ENCODE measurements at regions not wholly inside any gene's neighbourhood (a gene's known extent, or its start where the extent isn't known, plus 50 kb on each side); places are given as distances from the start of the nearest gene placed in this dataset.
A peak's percentile ranks its signal among the peaks of the same experiment; 100 is the strongest.

DNA sequence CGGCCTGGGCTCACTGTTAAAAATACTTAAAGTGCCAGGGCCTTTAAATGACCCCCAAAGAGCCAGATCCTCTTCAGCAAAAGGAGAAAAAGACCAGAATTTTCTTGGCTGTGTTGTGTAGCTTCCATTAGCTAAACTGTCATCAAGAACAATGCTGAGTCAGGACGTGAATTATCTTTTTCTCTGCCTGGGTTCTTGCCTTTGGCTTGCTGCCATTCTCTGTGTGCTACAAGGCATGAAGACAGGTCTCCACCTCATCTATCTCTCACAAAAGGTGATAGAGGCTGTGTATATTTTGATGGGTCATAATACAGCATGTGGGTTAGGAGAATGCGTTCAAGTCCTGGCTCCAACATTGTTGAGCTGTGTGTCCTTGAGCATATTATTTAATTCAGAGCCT is 52.4 kb upstream of the SELENOK start:
- TF ChIP-seq, protein P1, sequence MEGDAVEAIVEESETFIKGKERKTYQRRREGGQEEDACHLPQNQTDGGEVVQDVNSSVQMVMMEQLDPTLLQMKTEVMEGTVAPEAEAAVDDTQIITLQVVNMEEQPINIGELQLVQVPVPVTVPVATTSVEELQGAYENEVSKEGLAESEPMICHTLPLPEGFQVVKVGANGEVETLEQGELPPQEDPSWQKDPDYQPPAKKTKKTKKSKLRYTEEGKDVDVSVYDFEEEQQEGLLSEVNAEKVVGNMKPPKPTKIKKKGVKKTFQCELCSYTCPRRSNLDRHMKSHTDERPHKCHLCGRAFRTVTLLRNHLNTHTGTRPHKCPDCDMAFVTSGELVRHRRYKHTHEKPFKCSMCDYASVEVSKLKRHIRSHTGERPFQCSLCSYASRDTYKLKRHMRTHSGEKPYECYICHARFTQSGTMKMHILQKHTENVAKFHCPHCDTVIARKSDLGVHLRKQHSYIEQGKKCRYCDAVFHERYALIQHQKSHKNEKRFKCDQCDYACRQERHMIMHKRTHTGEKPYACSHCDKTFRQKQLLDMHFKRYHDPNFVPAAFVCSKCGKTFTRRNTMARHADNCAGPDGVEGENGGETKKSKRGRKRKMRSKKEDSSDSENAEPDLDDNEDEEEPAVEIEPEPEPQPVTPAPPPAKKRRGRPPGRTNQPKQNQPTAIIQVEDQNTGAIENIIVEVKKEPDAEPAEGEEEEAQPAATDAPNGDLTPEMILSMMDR (IDR thresholded peaks at IDR 0.05; ENCODE audit: low read length, missing control alignments): no peak
- no peak overlapping the region for H3K4me3 ChIP-seq (replicated peaks; ENCODE audit: low read depth, low read length)
- DNase-seq (ENCODE audit: low read depth): peak; percentile 18

DNA sequence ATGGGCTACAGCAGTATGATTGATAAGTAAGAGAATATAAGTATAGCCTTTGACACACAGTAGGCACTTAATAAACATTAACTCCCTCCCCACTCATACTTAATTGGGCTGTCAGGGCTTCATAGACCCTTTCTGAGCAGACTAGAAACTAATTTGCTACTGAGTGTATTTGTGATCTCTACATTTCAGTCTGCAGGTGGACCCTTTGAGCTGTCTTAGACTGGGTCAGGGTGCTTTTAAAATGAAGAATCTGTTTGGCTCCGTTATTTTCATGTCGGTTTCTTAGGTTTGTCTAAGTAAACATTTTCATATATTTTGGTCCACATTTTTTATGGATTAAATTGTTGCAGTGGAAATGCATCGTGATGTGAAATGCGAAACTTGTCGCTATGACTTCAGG is 50.3 kb upstream of the SELENOK start:
- peak; percentile 69 for DNase-seq (ENCODE audit: low read depth)
- H3K4me3 ChIP-seq (replicated peaks; ENCODE audit: low read depth, low read length): no peak overlapping the region
- TF ChIP-seq, protein P1 (IDR thresholded peaks at IDR 0.05; ENCODE audit: low read length, missing control alignments): peak; percentile 47

All from fibroblast of pulmonary artery (primary cell).